Neural crest cell (in vitro differentiated cells): ENCODE measurements at regions not wholly inside any gene's neighbourhood (a gene's known extent, or its start where the extent isn't known, plus 50 kb on each side); places are given as distances from the start of the nearest gene placed in this dataset.

Experiments used
- DNase-seq: peaks from one replicate; pipeline ENCODE4 v3.0.0; 2021; ENCODE audit warnings: low read depth, mixed read lengths, low spot score
- H3K27ac Mint-ChIP-seq: one replicate; pipeline ENCODE4 v1.8.0; 2021; ENCODE audit warnings: mild to moderate bottlenecking, mixed read lengths; ENCODE audit not compliant: unreplicated experiment
- H3K27me3 Mint-ChIP-seq: 2 replicates; pipeline ENCODE4 v1.8.0; 2021; ENCODE audit warnings: low read depth, mild to moderate bottlenecking, mixed read lengths
- H3K36me3 Mint-ChIP-seq: 2 replicates; pipeline ENCODE4 v1.8.0; 2021; ENCODE audit warnings: low read depth, mild to moderate bottlenecking, mixed read lengths
- H3K4me1 Mint-ChIP-seq: 2 replicates; pipeline ENCODE4 v1.8.0; 2021; ENCODE audit warnings: mixed read lengths
- H3K4me3 Mint-ChIP-seq: one replicate; pipeline ENCODE4 v1.8.0; 2021; ENCODE audit warnings: mild to moderate bottlenecking, mixed read lengths
- H3K9me3 Mint-ChIP-seq: 2 replicates; pipeline ENCODE4 v1.8.0; 2021; ENCODE audit warnings: mixed read lengths
- CTCF ChIP-seq: fragments of 200-600 bp; sonication (generic); conservative IDR thresholded peaks from 2 replicates; pipeline ENCODE4 v1.5.0; 2021; ENCODE audit warnings: antibody characterized with exemption, mild to moderate bottlenecking

- Mint-ChIP-seq H3K27ac (no peak overlapping the region), H3K4me1 (peaks cover 7% of the 10 kb centered on the region), H3K36me3 (no peaks in the 10 kb centered on the region), H3K4me3 (no peak overlapping the region), H3K9me3 (peaks cover 2% of the 10 kb centered on the region), H3K27me3 (no peaks in the 10 kb centered on the region)
- TF ChIP-seq CTCF = no peak
- DNase-seq = no peak
These were observed 58.3 kb upstream of the LARP1 start for GRCh38 chr5:154696891-154697290.

- Mint-ChIP-seq H3K27ac (no peak overlapping the region), H3K4me1 (peaks cover 8% of the 10 kb centered on the region), H3K27me3 (no peaks in the 10 kb centered on the region), H3K36me3 (no peaks in the 10 kb centered on the region), H3K4me3 (no peak overlapping the region), H3K9me3 (peaks cover 2% of the 10 kb centered on the region)
- DNase-seq = no peak
- no peak for TF ChIP-seq CTCF
These were observed 61.0 kb upstream of the LARP1 start for GRCh38 chr5:154694159-154694558.

GRCh38 chr5:154690488-154690887 is 64.7 kb upstream of the LARP1 start:
- peaks cover 6% of the 10 kb centered on the region for H3K9me3 Mint-ChIP-seq
- H3K27me3 Mint-ChIP-seq = no peaks in the 10 kb centered on the region
- no peak for TF ChIP-seq CTCF
- H3K27ac Mint-ChIP-seq = peak overlapping the region; percentile 12
- H3K4me1 Mint-ChIP-seq = peaks cover 8% of the 10 kb centered on the region
- no peak overlapping the region for H3K4me3 Mint-ChIP-seq
- no peak for DNase-seq
- peaks cover 5% of the 10 kb centered on the region for H3K36me3 Mint-ChIP-seq

GRCh38 chr5:154686490-154686889 is 68.7 kb upstream of the LARP1 start:
- no peak for DNase-seq
- H3K4me3 Mint-ChIP-seq = no peak overlapping the region
- peaks cover 6% of the 10 kb centered on the region for H3K4me1 Mint-ChIP-seq
- peaks cover 4% of the 10 kb centered on the region for H3K9me3 Mint-ChIP-seq
- TF ChIP-seq CTCF = no peak
- no peak overlapping the region for H3K27ac Mint-ChIP-seq
- no peaks in the 10 kb centered on the region for H3K27me3 Mint-ChIP-seq
- H3K36me3 Mint-ChIP-seq = peaks cover 5% of the 10 kb centered on the region

GRCh38 chr5:154683101-154683880 is 71.9 kb upstream of the LARP1 start:
- Mint-ChIP-seq H3K9me3 (peaks cover 4% of the 10 kb centered on the region), H3K27ac (peak overlapping the region; percentile 0), H3K27me3 (no peaks in the 10 kb centered on the region), H3K4me3 (peak overlapping the region; percentile 84), H3K4me1 (peaks cover 6% of the 10 kb centered on the region), H3K36me3 (peaks cover 5% of the 10 kb centered on the region)
- no peak for TF ChIP-seq CTCF
- DNase-seq = no peak
